Esophagus (tissue), 2 donors: ENCODE measurements at regions not wholly inside any gene's neighbourhood (a gene's known extent, or its start where the extent isn't known, plus 50 kb on each side); places are given as distances from the start of the nearest gene placed in this dataset.

Experiments
- H3K27ac ChIP-seq, 2 donors: one replicate each; pipeline ENCODE4 v1.5.1; 2013; ENCODE audit warnings: low read depth in 2 of 2, mild to moderate bottlenecking in 2 of 2, inconsistent platforms in 1 of 2, low read length in 1 of 2, moderate library complexity in 1 of 2
- H3K27me3 ChIP-seq, 2 donors: one replicate each; pipeline ENCODE4 v1.6.1; 2013; ENCODE audit warnings: low read length in 2 of 2, control low read depth in 1 of 2, mild to moderate bottlenecking in 1 of 2; ENCODE audit not compliant: insufficient read depth in 2 of 2, control insufficient read depth in 1 of 2
- H3K36me3 ChIP-seq, 2 donors: one replicate each; pipeline ENCODE4 v1.6.1; 2013; ENCODE audit warnings: low read length in 1 of 2; ENCODE audit not compliant: control insufficient read depth in 2 of 2, insufficient read depth in 2 of 2
- H3K4me1 ChIP-seq, 2 donors: one replicate each; pipeline ENCODE4 v1.6.1; 2013; ENCODE audit warnings: low read length in 1 of 2; ENCODE audit not compliant: control insufficient read depth in 2 of 2, insufficient read depth in 2 of 2
- H3K4me3 ChIP-seq, 2 donors: one replicate each; pipeline ENCODE4 v1.5.1; 2013; ENCODE audit warnings: low read length in 2 of 2, mild to moderate bottlenecking in 2 of 2, low read depth in 1 of 2, moderate library complexity in 1 of 2
- H3K9me3 ChIP-seq, 2 donors: one replicate each; pipeline ENCODE4 v1.6.1; 2013; ENCODE audit warnings: mild to moderate bottlenecking in 2 of 2, low read depth in 1 of 2, low read length in 1 of 2, moderate library complexity in 1 of 2; ENCODE audit not compliant: control insufficient read depth in 2 of 2, insufficient read depth in 1 of 2
- WGBS, 2 donors: extraction: QIAGEN DNeasy Blood & Tissue Kit; methylation state at CpG; one replicate each; pipeline ENCODE4 v1.1.7; 2013; 5-methylcytosine and 5-hydroxymethylcytosine counted together
- donor health status: healthy with polysubstance abuse.
- donor health status: Bipolar disorder and iron deficiency.

- Histone ChIP-seq H3K4me3 (no peak overlapping the region), H3K27me3 (no peaks in the 10 kb centered on the region), H3K9me3 (no peaks in the 10 kb centered on the region), H3K27ac (no peak overlapping the region), H3K36me3 (no peaks in the 10 kb centered on the region), H3K4me1 (no peaks in the 10 kb centered on the region)
- 88% methylated on average over 1 of the region's 1 CpG for WGBS, 2 donors
Observed at GRCh38 chr18:60577457-60577856, 204.9 kb upstream of the MC4R start.

- Histone ChIP-seq H3K4me1 (no peaks in the 10 kb centered on the region), H3K36me3 (no peaks in the 10 kb centered on the region), H3K4me3 (no peak overlapping the region), H3K27ac (no peak overlapping the region), H3K27me3 (no peaks in the 10 kb centered on the region), H3K9me3 (no peaks in the 10 kb centered on the region)
Observed at GRCh38 chr18:60585670-60586069, 213.1 kb upstream of the MC4R start.

GRCh38 chr18:60593249-60593648 is 220.7 kb upstream of the MC4R start:
- Histone ChIP-seq H3K4me3 (no peak overlapping the region), H3K4me1 (no peaks in the 10 kb centered on the region), H3K36me3 (no peaks in the 10 kb centered on the region), H3K27ac (no peak overlapping the region), H3K9me3 (no peaks in the 10 kb centered on the region), H3K27me3 (no peaks in the 10 kb centered on the region)
- 47 to 58% methylated on average over 5 of the region's 5 CpGs for WGBS, 2 donors

GRCh38 chr18:60596928-60597327 is 224.4 kb upstream of the MC4R start:
- WGBS, 2 donors = 62 to 64% methylated on average over 3 of the region's 3 CpGs
- H3K36me3 ChIP-seq = no peaks in the 10 kb centered on the region
- H3K4me1 ChIP-seq = no peaks in the 10 kb centered on the region
- H3K27ac ChIP-seq = no peak overlapping the region
- H3K27me3 ChIP-seq = no peaks in the 10 kb centered on the region
- no peaks in the 10 kb centered on the region for H3K9me3 ChIP-seq
- H3K4me3 ChIP-seq = no peak overlapping the region

- Histone ChIP-seq H3K36me3 (no peaks in the 10 kb centered on the region), H3K27ac (no peak overlapping the region), H3K4me1 (no peaks in the 10 kb centered on the region), H3K4me3 (no peak overlapping the region), H3K27me3 (no peaks in the 10 kb centered on the region), H3K9me3 (no peaks in the 10 kb centered on the region)
- WGBS, 2 donors = 41 to 48% methylated on average over 1 of the region's 1 CpG
Observed at GRCh38 chr18:60599267-60599666, 226.7 kb upstream of the MC4R start.

- no peak overlapping the region for H3K27ac ChIP-seq
- H3K27me3 ChIP-seq = no peaks in the 10 kb centered on the region
- H3K36me3 ChIP-seq = no peaks in the 10 kb centered on the region
- no peaks in the 10 kb centered on the region for H3K4me1 ChIP-seq
- no peak overlapping the region for H3K4me3 ChIP-seq
- 81 to 86% methylated on average over 2 of the region's 2 CpGs for WGBS, 2 donors
- no peaks in the 10 kb centered on the region for H3K9me3 ChIP-seq
Observed at GRCh38 chr18:60599995-60600394, 227.4 kb upstream of the MC4R start.

GRCh38 chr18:60601249-60601648 is 228.7 kb upstream of the MC4R start:
- Histone ChIP-seq H3K36me3 (no peaks in the 10 kb centered on the region), H3K27me3 (no peaks in the 10 kb centered on the region), H3K4me1 (no peaks in the 10 kb centered on the region), H3K9me3 (no peaks in the 10 kb centered on the region), H3K27ac (no peak overlapping the region), H3K4me3 (no peak overlapping the region)
- 78 to 83% methylated on average over 2 of the region's 2 CpGs for WGBS, 2 donors

GRCh38 chr18:60623331-60623730 is 250.8 kb upstream of the MC4R start:
- Histone ChIP-seq H3K36me3 (no peaks in the 10 kb centered on the region), H3K4me3 (no peak overlapping the region), H3K27ac (no peak overlapping the region), H3K4me1 (no peaks in the 10 kb centered on the region), H3K9me3 (no peaks in the 10 kb centered on the region), H3K27me3 (no peaks in the 10 kb centered on the region)
- 79 to 84% methylated on average over 5 of the region's 5 CpGs for WGBS, 2 donors

- 73 to 80% methylated on average over 1 of the region's 1 CpG for WGBS, 2 donors
- Histone ChIP-seq H3K27me3 (no peaks in the 10 kb centered on the region), H3K27ac (no peak overlapping the region), H3K36me3 (no peaks in the 10 kb centered on the region), H3K4me3 (no peak overlapping the region), H3K9me3 (no peaks in the 10 kb centered on the region), H3K4me1 (no peaks in the 10 kb centered on the region)
Observed at GRCh38 chr18:60624207-60624606, 251.6 kb upstream of the MC4R start.

- H3K27ac ChIP-seq = no peak overlapping the region
- H3K9me3 ChIP-seq = no peaks in the 10 kb centered on the region
- H3K4me3 ChIP-seq = no peak overlapping the region
- H3K36me3 ChIP-seq = no peaks in the 10 kb centered on the region
- H3K4me1 ChIP-seq = no peaks in the 10 kb centered on the region
- no peaks in the 10 kb centered on the region for H3K27me3 ChIP-seq
- 43 to 47% methylated on average over 1 of the region's 1 CpG for WGBS, 2 donors
Observed at GRCh38 chr18:60639836-60640235, 267.3 kb upstream of the MC4R start.
